ENCODE measurements at regions not wholly inside any gene's neighbourhood (a gene's known extent, or its start where the extent isn't known, plus 50 kb on each side); places are given as distances from the start of the nearest gene placed in this dataset.
A peak's percentile ranks its signal among the peaks of the same experiment; 100 is the strongest.

DNA sequence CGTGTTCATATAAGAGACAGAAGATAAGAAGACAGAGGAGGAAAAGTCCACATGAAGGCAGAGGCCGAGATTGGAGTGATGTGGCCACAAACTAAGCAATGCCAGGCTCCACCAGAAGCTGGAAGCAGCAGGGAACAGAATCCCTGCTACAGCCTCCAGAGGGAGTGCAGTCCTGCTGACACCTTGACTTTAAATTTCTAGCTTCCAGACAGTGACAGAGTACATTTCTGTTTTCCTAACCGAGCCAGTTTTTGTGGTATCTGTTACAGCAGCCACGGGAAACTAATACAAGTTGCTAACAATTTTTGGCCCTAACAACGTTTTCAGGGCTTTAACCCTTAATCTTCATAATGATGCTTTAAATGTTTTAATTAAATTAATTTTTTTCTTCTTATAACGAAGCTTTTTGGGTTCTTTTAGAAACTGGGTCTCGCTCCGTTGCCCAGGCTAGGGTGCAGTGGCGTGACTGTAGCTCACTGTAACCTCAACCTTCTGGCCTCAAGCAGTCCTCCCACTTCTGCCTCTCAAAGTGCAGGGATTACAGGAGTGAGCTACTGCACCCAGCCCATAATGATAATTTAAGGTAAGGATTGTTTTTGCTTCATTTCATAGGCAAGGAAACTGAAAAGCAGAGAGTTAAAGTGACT, 202.3 kb upstream of the PROK2 start:
- no peak for TF ChIP-seq POLR2AphosphoS5 (IDR thresholded peaks at IDR 0.05; ENCODE audit: insufficient read depth, low read depth, low read length)
- no peak for TF ChIP-seq POLR2A (IDR thresholded peaks at IDR 0.05; ENCODE audit: low read depth, low read length)
- TF ChIP-seq, protein P1, sequence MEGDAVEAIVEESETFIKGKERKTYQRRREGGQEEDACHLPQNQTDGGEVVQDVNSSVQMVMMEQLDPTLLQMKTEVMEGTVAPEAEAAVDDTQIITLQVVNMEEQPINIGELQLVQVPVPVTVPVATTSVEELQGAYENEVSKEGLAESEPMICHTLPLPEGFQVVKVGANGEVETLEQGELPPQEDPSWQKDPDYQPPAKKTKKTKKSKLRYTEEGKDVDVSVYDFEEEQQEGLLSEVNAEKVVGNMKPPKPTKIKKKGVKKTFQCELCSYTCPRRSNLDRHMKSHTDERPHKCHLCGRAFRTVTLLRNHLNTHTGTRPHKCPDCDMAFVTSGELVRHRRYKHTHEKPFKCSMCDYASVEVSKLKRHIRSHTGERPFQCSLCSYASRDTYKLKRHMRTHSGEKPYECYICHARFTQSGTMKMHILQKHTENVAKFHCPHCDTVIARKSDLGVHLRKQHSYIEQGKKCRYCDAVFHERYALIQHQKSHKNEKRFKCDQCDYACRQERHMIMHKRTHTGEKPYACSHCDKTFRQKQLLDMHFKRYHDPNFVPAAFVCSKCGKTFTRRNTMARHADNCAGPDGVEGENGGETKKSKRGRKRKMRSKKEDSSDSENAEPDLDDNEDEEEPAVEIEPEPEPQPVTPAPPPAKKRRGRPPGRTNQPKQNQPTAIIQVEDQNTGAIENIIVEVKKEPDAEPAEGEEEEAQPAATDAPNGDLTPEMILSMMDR (IDR thresholded peaks at IDR 0.05; ENCODE audit: extremely low read depth in 1 of 2, insufficient read depth in 1 of 2, low read depth in 1 of 2, low read length in 2 of 2) = peak in 1 of 2 donors; percentile 34
- TF ChIP-seq EZH2 (IDR thresholded peaks at IDR 0.05; ENCODE audit: borderline replicate concordance, low read depth, low read length, severe bottlenecking) = no peak
- TF ChIP-seq, protein P2, sequence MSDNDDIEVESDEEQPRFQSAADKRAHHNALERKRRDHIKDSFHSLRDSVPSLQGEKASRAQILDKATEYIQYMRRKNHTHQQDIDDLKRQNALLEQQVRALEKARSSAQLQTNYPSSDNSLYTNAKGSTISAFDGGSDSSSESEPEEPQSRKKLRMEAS (IDR thresholded peaks at IDR 0.05; ENCODE audit: insufficient read depth, insufficient read length) = no peak
- no peak for TF ChIP-seq JUN (IDR thresholded peaks at IDR 0.05; ENCODE audit: borderline replicate concordance, insufficient read depth, insufficient read length, low read depth)
- no peak for TF ChIP-seq FOS (IDR thresholded peaks at IDR 0.05; ENCODE audit: borderline replicate concordance, insufficient read depth, low read length)

Measured in endothelial cell of umbilical vein (primary cell).